ENCODE measurements at regions not wholly inside any gene's neighbourhood (a gene's known extent, or its start where the extent isn't known, plus 50 kb on each side); places are given as distances from the start of the nearest gene placed in this dataset.

DNA sequence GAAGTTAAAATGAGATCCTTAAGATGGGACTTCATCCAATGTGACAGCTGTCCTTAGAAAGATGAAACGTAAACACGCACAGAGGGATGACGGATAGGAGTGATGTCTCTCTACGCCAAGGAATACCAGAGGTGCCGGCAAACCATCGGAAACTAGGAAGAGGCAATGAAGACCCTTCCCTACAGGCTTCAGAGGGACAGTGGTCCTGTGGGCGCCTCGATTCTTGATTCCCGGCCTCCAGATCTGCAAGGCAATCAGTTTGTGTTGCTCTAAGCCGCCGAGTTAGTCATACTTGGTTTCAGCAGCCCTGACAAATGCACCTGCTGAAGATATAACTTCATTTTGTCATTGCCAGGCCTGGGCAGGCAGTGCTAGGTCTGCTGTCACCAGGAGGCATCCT, 1455.1 kb downstream of the TBC1D22A start:
- no peak for TF ChIP-seq CTCF (IDR thresholded peaks at IDR 0.05; ENCODE audit: low read depth, low read length)

GRCh38 chr22:48212727-48213126, 1450.3 kb downstream of the TBC1D22A start:
- TF ChIP-seq CTCF (IDR thresholded peaks at IDR 0.05; ENCODE audit: low read depth, low read length), result no peak
- no peak for DNase-seq (ENCODE audit: extremely low read depth, low read depth)

More for the DNA sequence above, 1455.1 kb downstream of the TBC1D22A start:
- no peak for DNase-seq (ENCODE audit: extremely low read depth, low read depth)

DNA sequence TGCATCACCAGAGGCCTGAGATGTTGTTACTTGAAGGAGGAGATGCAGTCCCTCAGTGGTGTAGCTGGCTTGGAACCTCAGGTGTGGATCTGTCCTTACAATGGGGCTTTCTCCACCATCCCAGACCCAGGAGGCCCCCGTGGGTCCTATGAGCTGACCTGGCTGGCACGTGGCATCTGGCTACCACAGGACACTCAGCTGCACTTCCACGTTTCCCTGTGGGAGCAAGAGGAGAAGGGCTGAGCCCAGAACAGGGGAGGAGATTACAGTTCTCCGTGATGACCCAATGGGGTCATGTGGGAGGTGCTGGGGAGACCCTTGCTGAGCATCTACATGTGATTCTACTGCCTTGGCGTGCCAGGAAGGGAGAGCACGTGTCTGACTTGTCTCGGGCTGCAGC, 1448.4 kb downstream of the TBC1D22A start:
- no peak for DNase-seq (ENCODE audit: extremely low read depth, low read depth)
- no peak for TF ChIP-seq CTCF (IDR thresholded peaks at IDR 0.05; ENCODE audit: low read depth, low read length)

GRCh38 chr22:48210198-48210580, 1447.7 kb downstream of the TBC1D22A start:
- TF ChIP-seq CTCF (IDR thresholded peaks at IDR 0.05; ENCODE audit: low read depth, low read length), result no peak
- DNase-seq (ENCODE audit: extremely low read depth, low read depth), result no peak

DNA sequence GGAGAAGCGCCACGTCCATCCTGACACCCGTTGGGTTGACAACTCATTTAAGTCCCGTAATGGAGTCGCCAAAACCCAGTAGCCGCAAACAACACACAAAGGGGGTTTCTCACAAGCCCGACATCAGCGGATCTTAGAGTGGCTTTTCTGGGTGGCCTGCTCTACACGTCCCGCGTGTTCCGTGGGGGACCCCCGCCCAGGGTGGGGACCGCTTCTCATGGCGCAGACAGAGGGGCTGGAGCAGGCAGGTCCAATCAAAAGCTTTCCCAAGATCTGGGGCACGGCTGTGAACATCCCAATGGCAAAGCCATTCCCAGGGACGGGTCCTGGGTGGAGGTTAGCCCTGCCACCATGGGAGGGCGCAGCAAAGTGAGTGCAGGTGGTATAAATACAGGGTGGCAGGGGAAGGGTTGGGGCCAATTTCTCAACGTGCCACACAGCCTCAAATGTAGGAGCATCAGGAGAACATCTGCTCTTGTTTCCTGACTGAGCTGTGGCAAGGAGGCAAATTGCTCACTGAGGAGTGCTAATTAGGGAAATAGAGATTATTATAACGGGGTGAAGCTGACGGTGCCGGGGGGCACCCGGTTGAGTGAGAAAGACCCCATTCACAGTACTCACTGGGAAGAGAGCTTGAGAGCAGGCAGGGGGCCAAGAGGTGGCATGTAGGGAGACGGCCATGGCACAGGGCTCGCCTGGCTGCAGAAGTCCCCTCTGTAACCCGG, 1447.2 kb downstream of the TBC1D22A start:
- DNase-seq (ENCODE audit: extremely low read depth, low read depth), result no peak
- TF ChIP-seq CTCF (IDR thresholded peaks at IDR 0.05; ENCODE audit: low read depth, low read length), result no peak

GRCh38 chr22:48208894-48209293, 1446.4 kb downstream of the TBC1D22A start:
- no peak for DNase-seq (ENCODE audit: extremely low read depth, low read depth)
- TF ChIP-seq CTCF (IDR thresholded peaks at IDR 0.05; ENCODE audit: low read depth, low read length), result no peak

- no peak for DNase-seq (ENCODE audit: extremely low read depth, low read depth)
- no peak for TF ChIP-seq CTCF (IDR thresholded peaks at IDR 0.05; ENCODE audit: low read depth, low read length)
Observed at GRCh38 chr22:48207919-48208535, 1445.6 kb downstream of the TBC1D22A start.
